A549 (cell line): ENCODE measurements at regions not wholly inside any gene's neighbourhood (a gene's known extent, or its start where the extent isn't known, plus 50 kb on each side); places are given as distances from the start of the nearest gene placed in this dataset.

Experiments
- ZFP36 ChIP-seq: fragments of 450-650 bp; IDR thresholded peaks from 2 replicates; pipeline ENCODE4 v1.6.1; 2014; ENCODE audit warnings: borderline replicate concordance; ENCODE audit not compliant: partially characterized antibody
- TF ChIP-seq, protein P1 (sequence below): fragments of >200 bp; sonication (Bioruptor Twin); formaldehyde crosslinking; IDR thresholded peaks from 3 replicates; pipeline ENCODE4 v1.5.1; 2016

GRCh38 chr5:164357395-164358033 lies 852.1 kb downstream of the MAT2B start:
- TF ChIP-seq, protein P1, sequence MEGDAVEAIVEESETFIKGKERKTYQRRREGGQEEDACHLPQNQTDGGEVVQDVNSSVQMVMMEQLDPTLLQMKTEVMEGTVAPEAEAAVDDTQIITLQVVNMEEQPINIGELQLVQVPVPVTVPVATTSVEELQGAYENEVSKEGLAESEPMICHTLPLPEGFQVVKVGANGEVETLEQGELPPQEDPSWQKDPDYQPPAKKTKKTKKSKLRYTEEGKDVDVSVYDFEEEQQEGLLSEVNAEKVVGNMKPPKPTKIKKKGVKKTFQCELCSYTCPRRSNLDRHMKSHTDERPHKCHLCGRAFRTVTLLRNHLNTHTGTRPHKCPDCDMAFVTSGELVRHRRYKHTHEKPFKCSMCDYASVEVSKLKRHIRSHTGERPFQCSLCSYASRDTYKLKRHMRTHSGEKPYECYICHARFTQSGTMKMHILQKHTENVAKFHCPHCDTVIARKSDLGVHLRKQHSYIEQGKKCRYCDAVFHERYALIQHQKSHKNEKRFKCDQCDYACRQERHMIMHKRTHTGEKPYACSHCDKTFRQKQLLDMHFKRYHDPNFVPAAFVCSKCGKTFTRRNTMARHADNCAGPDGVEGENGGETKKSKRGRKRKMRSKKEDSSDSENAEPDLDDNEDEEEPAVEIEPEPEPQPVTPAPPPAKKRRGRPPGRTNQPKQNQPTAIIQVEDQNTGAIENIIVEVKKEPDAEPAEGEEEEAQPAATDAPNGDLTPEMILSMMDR: no peak
- TF ChIP-seq ZFP36: no peak
